H9 (cell line): ENCODE measurements at regions not wholly inside any gene's neighbourhood (a gene's known extent, or its start where the extent isn't known, plus 50 kb on each side); places are given as distances from the start of the nearest gene placed in this dataset.

Experiments
- DNase-seq: peaks from one replicate; pipeline ENCODE4 v3.0.0-alpha.2; 2017
- H2AFZ ChIP-seq: one replicate; pipeline ENCODE4 v1.6.1; 2013; ENCODE audit warnings: mild to moderate bottlenecking, low read length, control low read depth, moderate library complexity
- H2AK5ac ChIP-seq: 2 replicates; pipeline ENCODE4 v1.6.1; 2013; ENCODE audit warnings: low read length, control low read depth, mixed read lengths; ENCODE audit not compliant: insufficient read length
- H2BK120ac ChIP-seq: one replicate; pipeline ENCODE4 v1.6.1; 2013; ENCODE audit warnings: low read depth, mild to moderate bottlenecking, low read length, control low read depth, inconsistent platforms; ENCODE audit not compliant: poor library complexity, severe bottlenecking
- H2BK12ac ChIP-seq: 2 replicates; pipeline ENCODE4 v1.6.1; 2013; ENCODE audit warnings: low read length, control low read depth, mixed read lengths, low read depth; ENCODE audit not compliant: insufficient read length
- H2BK15ac ChIP-seq: 2 replicates; pipeline ENCODE4 v1.6.1; 2013; ENCODE audit warnings: low read depth, low read length, control low read depth
- H2BK20ac ChIP-seq: one replicate; pipeline ENCODE4 v1.6.1; 2013; ENCODE audit warnings: low read depth, mild to moderate bottlenecking, low read length, control low read depth, inconsistent platforms; ENCODE audit not compliant: poor library complexity, severe bottlenecking
- H2BK5ac ChIP-seq: 2 replicates; pipeline ENCODE4 v1.6.1; 2013; ENCODE audit warnings: low read length, control low read depth, mixed read lengths; ENCODE audit not compliant: insufficient read length
- H3K14ac ChIP-seq: 2 replicates; pipeline ENCODE4 v1.6.1; 2013; ENCODE audit warnings: low read length, control low read depth; ENCODE audit not compliant: insufficient read depth
- H3K18ac ChIP-seq: 2 replicates; pipeline ENCODE4 v1.6.1; 2013; ENCODE audit warnings: low read depth, mild to moderate bottlenecking, mixed read lengths, low read length, control low read depth; ENCODE audit not compliant: insufficient read length
- H3K23ac ChIP-seq: 2 replicates; pipeline ENCODE4 v1.6.1; 2013; ENCODE audit warnings: low read length, control low read depth, mixed read lengths, low read depth; ENCODE audit not compliant: insufficient read length
- H3K23me2 ChIP-seq: 2 replicates; pipeline ENCODE4 v1.6.1; 2013; ENCODE audit warnings: low read depth, mild to moderate bottlenecking, mixed read lengths, low read length, control low read depth; ENCODE audit not compliant: insufficient read length, poor library complexity, severe bottlenecking
- H3K27ac ChIP-seq: 2 replicates; pipeline ENCODE4 v1.5.1; 2013; ENCODE audit warnings: low read length, control low read depth, mixed read lengths, low read depth; ENCODE audit not compliant: insufficient read length
- H3K27me3 ChIP-seq: 2 replicates; pipeline ENCODE4 v1.6.1; 2013; ENCODE audit warnings: low read length, control low read depth, inconsistent platforms; ENCODE audit not compliant: insufficient read depth
- H3K4ac ChIP-seq: 2 replicates; pipeline ENCODE4 v1.6.1; 2013; ENCODE audit warnings: low read depth, mild to moderate bottlenecking, control low read depth, inconsistent platforms, low read length, moderate library complexity
- H3K4me1 ChIP-seq: 2 replicates; pipeline ENCODE4 v1.6.1; 2013; ENCODE audit warnings: low read length, control low read depth, inconsistent platforms; ENCODE audit not compliant: insufficient read depth
- H3K4me2 ChIP-seq: 2 replicates; pipeline ENCODE4 v1.6.1; 2013; ENCODE audit warnings: low read length, control low read depth, mixed read lengths; ENCODE audit not compliant: insufficient read length, insufficient read depth
- H3K56ac ChIP-seq: 2 replicates; pipeline ENCODE4 v1.6.1; 2013; ENCODE audit warnings: low read depth, mild to moderate bottlenecking, mixed read lengths, low read length, control low read depth; ENCODE audit not compliant: insufficient read length
- H3K79me1 ChIP-seq: 2 replicates; pipeline ENCODE4 v1.6.1; 2013; ENCODE audit warnings: low read depth, mild to moderate bottlenecking, moderate library complexity, low read length, control low read depth, inconsistent platforms; ENCODE audit not compliant: insufficient read depth, poor library complexity, severe bottlenecking
- H3K79me2 ChIP-seq: 2 replicates; pipeline ENCODE4 v1.6.1; 2013; ENCODE audit warnings: low read length, control low read depth, inconsistent platforms; ENCODE audit not compliant: insufficient read depth
- H3K9ac ChIP-seq: 2 replicates; pipeline ENCODE4 v1.6.1; 2013; ENCODE audit warnings: low read length, control low read depth, mixed read lengths; ENCODE audit not compliant: insufficient read length; ENCODE audit errors: extremely low read depth
- H3K9me3 ChIP-seq: one replicate; pipeline ENCODE4 v1.6.1; 2013; ENCODE audit warnings: low read depth, low read length, inconsistent platforms; ENCODE audit not compliant: control insufficient read depth
- H3T11ph ChIP-seq: one replicate; pipeline ENCODE4 v1.6.1; 2013; ENCODE audit warnings: mild to moderate bottlenecking, low read length, control low read depth, inconsistent platforms
- H4K20me1 ChIP-seq: one replicate; pipeline ENCODE4 v1.6.1; 2013; ENCODE audit not compliant: control insufficient read depth, insufficient read length, insufficient read depth
- H4K5ac ChIP-seq: 2 replicates; pipeline ENCODE4 v1.6.1; 2013; ENCODE audit warnings: low read depth, mild to moderate bottlenecking, mixed read lengths, low read length, control low read depth; ENCODE audit not compliant: insufficient read length
- H4K8ac ChIP-seq: replicated peaks from 2 replicates; pipeline ENCODE4 v1.6.1; 2013; ENCODE audit warnings: low read length, control low read depth, mixed read lengths, low read depth; ENCODE audit not compliant: insufficient read length
- H4K91ac ChIP-seq: 2 replicates; pipeline ENCODE4 v1.6.1; 2013; ENCODE audit warnings: low read depth, mild to moderate bottlenecking, moderate library complexity, mixed read lengths, low read length, control low read depth; ENCODE audit not compliant: insufficient read length
- H3K27ac Mint-ChIP-seq, 3 experiments: 2 replicates in 2 of 3; 3 replicates in 1 of 3; pipeline ENCODE4 v1.8.0; 2020 to 2021; ENCODE audit warnings: mixed read lengths in 3 of 3, mild to moderate bottlenecking in 1 of 3, moderate library complexity in 1 of 3
- H3K27me3 Mint-ChIP-seq: 2 replicates; pipeline ENCODE4 v1.8.0; 2021; ENCODE audit warnings: low read depth, mild to moderate bottlenecking, moderate library complexity, mixed read lengths
- H3K36me3 Mint-ChIP-seq, 3 experiments: 2 replicates in 2 of 3; 3 replicates in 1 of 3; pipeline ENCODE4 v1.8.0; 2020 to 2021; ENCODE audit warnings: low read depth in 3 of 3, mixed read lengths in 3 of 3; ENCODE audit not compliant: insufficient read depth in 1 of 3
- H3K4me1 Mint-ChIP-seq, 2 experiments: 2 replicates each; pipeline ENCODE4 v1.8.0; 2020; ENCODE audit warnings: mixed read lengths in 2 of 2
- H3K4me3 Mint-ChIP-seq, 2 experiments: 2 replicates in 1 of 2; 3 replicates in 1 of 2; pipeline ENCODE4 v1.8.0; 2020 to 2021; ENCODE audit warnings: mild to moderate bottlenecking in 2 of 2, mixed read lengths in 2 of 2, moderate library complexity in 1 of 2
- H3K9me3 Mint-ChIP-seq, 2 experiments: 2 replicates in 1 of 2; 3 replicates in 1 of 2; pipeline ENCODE4 v1.8.0; 2020; ENCODE audit warnings: mild to moderate bottlenecking in 2 of 2, mixed read lengths in 2 of 2, moderate library complexity in 1 of 2
- WGBS: extraction: QIAGEN DNeasy Blood & Tissue Kit; methylation state at CpG from one replicate; pipeline ENCODE4 v1.1.7; 2013; ENCODE audit warnings: missing lambda C conversion rate, low lambda C conversion rate, mixed read lengths; ENCODE audit not compliant: insufficient read length; ENCODE audit errors: extremely low coverage; 5-methylcytosine and 5-hydroxymethylcytosine counted together
- TF ChIP-seq, protein P1 (sequence below): fragments of 200-600 bp; sonication (generic); conservative IDR thresholded peaks from 3 replicates; pipeline ENCODE4 v1.8.0; 2021; ENCODE audit warnings: antibody characterized with exemption, mild to moderate bottlenecking

DNA sequence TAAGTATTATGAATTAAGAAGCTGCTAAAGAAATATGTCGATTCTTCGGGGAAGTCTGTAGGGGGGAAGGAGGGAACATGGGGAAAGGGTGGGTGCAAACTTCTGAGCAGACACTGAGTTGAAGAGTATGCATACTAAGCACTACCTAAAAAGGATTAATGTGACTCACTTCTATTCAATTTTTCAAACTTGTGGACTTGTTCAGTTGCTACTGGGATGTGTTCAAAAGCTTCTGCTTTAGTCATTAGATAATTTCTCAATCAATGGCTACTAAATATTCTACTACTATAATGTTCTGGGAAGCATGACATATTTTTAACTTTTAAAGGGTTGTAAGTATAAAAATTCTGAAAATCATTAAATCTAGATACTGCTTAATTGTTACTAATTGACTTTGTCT lies 109.7 kb upstream of the FER start:
- peaks cover 1% of the 10 kb centered on the region; the same call in 1 of the 2 replicates for H3K27me3 Mint-ChIP-seq
- no peak overlapping the region for H2AFZ ChIP-seq

More for the DNA sequence above, 109.7 kb upstream of the FER start:
- no peak overlapping the region for H4K8ac ChIP-seq
- H3K56ac ChIP-seq, result no peak overlapping the region
- no peak overlapping the region for H3K4me2 ChIP-seq
- no peaks in the 10 kb centered on the region for H3K79me1 ChIP-seq
- H3K4ac ChIP-seq, result no peak overlapping the region
- H4K5ac ChIP-seq, result no peak overlapping the region
- H3K14ac ChIP-seq, result no peak overlapping the region
- no peak overlapping the region for H3K23ac ChIP-seq
- H4K91ac ChIP-seq, result no peak overlapping the region
- H3K27me3 ChIP-seq, result no peaks in the 10 kb centered on the region
- H3K4me1 Mint-ChIP-seq, result peaks cover 30 to 34% of the 10 kb centered on the region in 2 experiments
- H3K36me3 Mint-ChIP-seq, result no peaks in the 10 kb centered on the region; a peak in 2 of 7 replicates
- no peaks in the 10 kb centered on the region for H3K9me3 Mint-ChIP-seq
- WGBS, result no CpG with 5 or more reads among the region's 2 CpGs
- H3T11ph ChIP-seq, result no peak overlapping the region
- no peak overlapping the region for H2BK120ac ChIP-seq
- no peak overlapping the region for H3K18ac ChIP-seq
- DNase-seq, result no peak
- H3K4me3 Mint-ChIP-seq, result no peak overlapping the region
- peaks cover 4% of the 10 kb centered on the region for H3K4me1 ChIP-seq
- H2BK15ac ChIP-seq, result no peak overlapping the region
- H3K27ac Mint-ChIP-seq, result 0 out of 7 replicates have a peak overlapping the region, but pooled peaks of 1 of the 3 experiments have one; percentile 16
- no peak overlapping the region for H2BK12ac ChIP-seq
- no peaks in the 10 kb centered on the region for H3K79me2 ChIP-seq
- H2AK5ac ChIP-seq, result no peak overlapping the region
- H3K9me3 ChIP-seq, result no peaks in the 10 kb centered on the region
- TF ChIP-seq, protein P1, sequence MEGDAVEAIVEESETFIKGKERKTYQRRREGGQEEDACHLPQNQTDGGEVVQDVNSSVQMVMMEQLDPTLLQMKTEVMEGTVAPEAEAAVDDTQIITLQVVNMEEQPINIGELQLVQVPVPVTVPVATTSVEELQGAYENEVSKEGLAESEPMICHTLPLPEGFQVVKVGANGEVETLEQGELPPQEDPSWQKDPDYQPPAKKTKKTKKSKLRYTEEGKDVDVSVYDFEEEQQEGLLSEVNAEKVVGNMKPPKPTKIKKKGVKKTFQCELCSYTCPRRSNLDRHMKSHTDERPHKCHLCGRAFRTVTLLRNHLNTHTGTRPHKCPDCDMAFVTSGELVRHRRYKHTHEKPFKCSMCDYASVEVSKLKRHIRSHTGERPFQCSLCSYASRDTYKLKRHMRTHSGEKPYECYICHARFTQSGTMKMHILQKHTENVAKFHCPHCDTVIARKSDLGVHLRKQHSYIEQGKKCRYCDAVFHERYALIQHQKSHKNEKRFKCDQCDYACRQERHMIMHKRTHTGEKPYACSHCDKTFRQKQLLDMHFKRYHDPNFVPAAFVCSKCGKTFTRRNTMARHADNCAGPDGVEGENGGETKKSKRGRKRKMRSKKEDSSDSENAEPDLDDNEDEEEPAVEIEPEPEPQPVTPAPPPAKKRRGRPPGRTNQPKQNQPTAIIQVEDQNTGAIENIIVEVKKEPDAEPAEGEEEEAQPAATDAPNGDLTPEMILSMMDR, result no peak
- no peak overlapping the region for H2BK5ac ChIP-seq
- no peak overlapping the region for H3K9ac ChIP-seq
- no peak overlapping the region for H3K27ac ChIP-seq
- H2BK20ac ChIP-seq, result no peak overlapping the region
- no peaks in the 10 kb centered on the region for H3K23me2 ChIP-seq
- H4K20me1 ChIP-seq, result no peaks in the 10 kb centered on the region
